SK-N-SH (cell line): ENCODE measurements at regions not wholly inside any gene's neighbourhood (a gene's known extent, or its start where the extent isn't known, plus 50 kb on each side); places are given as distances from the start of the nearest gene placed in this dataset.

Experiments used
- CTCF ChIA-PET: fragments of 300-600, 350-600 bp; formaldehyde crosslinking; extraction: SDS; loops from one replicate; lab custom pipeline; 2021; lab: Yijun Ruan, JAX
- POLR2A ChIA-PET: fragments of 350-600 bp; sonication (Branson Sonifier 250); formaldehyde crosslinking; extraction: SDS; loops from one replicate; lab custom pipeline; 2020; ENCODE audit warnings: antibody characterized with exemption, inconsistent platforms; lab: Yijun Ruan, JAX
- DNase-seq: peaks from one replicate; pipeline ENCODE4 v3.0.0; 2012
- H2AFZ ChIP-seq: fragments of 200-600 bp; sonication (generic); 2 replicates; pipeline ENCODE4 v1.8.1; 2016; ENCODE audit warnings: antibody characterized with exemption, mild to moderate bottlenecking, low read depth
- H3F3A ChIP-seq: fragments of 200-600 bp; sonication (generic); replicated peaks from 2 replicates; pipeline ENCODE3; 2016; ENCODE audit warnings: antibody characterized with exemption, mild to moderate bottlenecking; ENCODE audit not compliant: insufficient read depth
- H3K27ac ChIP-seq, 2 experiments: fragments of 200-500 bp in 1 of 2; fragments of 200-600 bp in 1 of 2; sonication (Bioruptor generic) in 1 of 2; sonication (generic), shearing (Covaris generic) in 1 of 2; 2 replicates each; pipeline versions ENCODE4 v1.5.1 to v1.6.1; 2014 to 2016; ENCODE audit warnings: low read depth in 2 of 2, inconsistent platforms in 1 of 2, low read length in 1 of 2, mild to moderate bottlenecking in 1 of 2, mixed read lengths in 1 of 2
- H3K27me3 ChIP-seq: fragments of 200-600 bp; sonication (generic), shearing (Covaris generic); 2 replicates; pipeline ENCODE4 v1.6.1; 2016; ENCODE audit warnings: mixed run types; ENCODE audit not compliant: insufficient read depth
- H3K36me3 ChIP-seq, 2 experiments: fragments of 200-500 bp in 1 of 2; fragments of 200-600 bp in 1 of 2; sonication (Bioruptor generic) in 1 of 2; sonication (generic) in 1 of 2; replicated peaks in 1 of 2; 2 replicates each; pipeline versions ENCODE3 to v1.5.1; 2014 to 2016; ENCODE audit warnings: low read length in 1 of 2, mild to moderate bottlenecking in 1 of 2; ENCODE audit not compliant: insufficient read depth in 2 of 2, control insufficient read depth in 1 of 2
- H3K4me1 ChIP-seq, 2 experiments: fragments of 200-500 bp in 1 of 2; fragments of 200-600 bp in 1 of 2; sonication (Bioruptor generic) in 1 of 2; sonication (generic), shearing (Covaris generic) in 1 of 2; 2 replicates each; pipeline versions ENCODE4 v1.5.1 to v1.6.1; 2014 to 2016; ENCODE audit warnings: low read depth in 1 of 2, low read length in 1 of 2, mixed run types in 1 of 2; ENCODE audit not compliant: insufficient read depth in 2 of 2, control insufficient read depth in 1 of 2
- H3K4me2 ChIP-seq: fragments of 200-600 bp; sonication (generic), shearing (Covaris generic); 2 replicates; pipeline ENCODE4 v1.6.1; 2017; ENCODE audit warnings: mixed run types
- H3K4me3 ChIP-seq, 2 experiments: fragments of 200-500 bp in 1 of 2; fragments of 200-600 bp in 1 of 2; sonication (Bioruptor generic) in 1 of 2; sonication (generic), shearing (Covaris generic) in 1 of 2; 2 replicates each; pipeline versions ENCODE4 v1.5.1 to v1.8.1; 2014 to 2016; ENCODE audit warnings: low read depth in 2 of 2, inconsistent platforms in 1 of 2, low read length in 1 of 2, mild to moderate bottlenecking in 1 of 2, mixed read lengths in 1 of 2, moderate library complexity in 1 of 2
- H3K79me2 ChIP-seq: fragments of 200-600 bp; sonication (generic); 2 replicates; pipeline ENCODE4 v1.8.1; 2017; ENCODE audit warnings: mild to moderate bottlenecking; ENCODE audit not compliant: insufficient read depth
- H3K9ac ChIP-seq: fragments of 200-600 bp; sonication (generic); 2 replicates; pipeline ENCODE4 v1.6.1; 2017; ENCODE audit warnings: mixed run types
- H3K9me2 ChIP-seq: fragments of 200-600 bp; sonication (generic); 2 replicates; pipeline ENCODE4 v1.6.1; 2017; ENCODE audit warnings: mixed run types
- H3K9me3 ChIP-seq: fragments of 200-600 bp; sonication (generic); 2 replicates; pipeline ENCODE4 v1.6.1; 2017; ENCODE audit warnings: mixed run types, mild to moderate bottlenecking, moderate library complexity
- H4K20me1 ChIP-seq: fragments of 200-600 bp; sonication (generic); 2 replicates; pipeline ENCODE4 v1.6.1; 2017; ENCODE audit warnings: mild to moderate bottlenecking, mixed run types; ENCODE audit not compliant: insufficient read depth
- CTCF ChIP-seq: fragments of 200-600 bp; sonication (generic); IDR thresholded peaks from 2 replicates; pipeline ENCODE4 v1.6.1; 2017; ENCODE audit warnings: antibody characterized with exemption, mild to moderate bottlenecking, moderate library complexity
- ELF1 ChIP-seq: IDR thresholded peaks from 2 replicates; pipeline ENCODE4 v1.4.0; 2012
- GABPA ChIP-seq: IDR thresholded peaks from 2 replicates; pipeline ENCODE4 v1.4.0; 2012; ENCODE audit warnings: low read depth, mild to moderate bottlenecking
- GATA2 ChIP-seq: sonication (generic); formaldehyde crosslinking; IDR thresholded peaks from 2 replicates; pipeline ENCODE4 v1.5.0; 2020; ENCODE audit warnings: mild to moderate bottlenecking, missing genetic modification reagents
- JUND ChIP-seq: IDR thresholded peaks from 2 replicates; pipeline ENCODE4 v1.4.0; 2012
- RAD21 ChIP-seq: IDR thresholded peaks from 2 replicates; pipeline ENCODE4 v1.6.1; 2012; ENCODE audit warnings: mild to moderate bottlenecking, low read length
- RCOR1 ChIP-seq: fragments of 150-350 bp; IDR thresholded peaks from 2 replicates; pipeline ENCODE4 v1.6.1; 2017; ENCODE audit warnings: antibody characterized with exemption, low read length
- RXRA ChIP-seq: IDR thresholded peaks from 2 replicates; pipeline ENCODE4 v1.4.0; 2012; ENCODE audit warnings: low read depth, mild to moderate bottlenecking, borderline replicate concordance
- YY1 ChIP-seq: IDR thresholded peaks from 2 replicates; pipeline ENCODE4 v1.4.0; 2012; ENCODE audit warnings: low read depth, mild to moderate bottlenecking
- ZBTB33 ChIP-seq: IDR thresholded peaks from 2 replicates; pipeline ENCODE4 v1.4.0; 2012; ENCODE audit warnings: low read depth, borderline replicate concordance
- WGBS: methylation state at CpG from one replicate; pipeline ENCODE4 v1.1.6; 2017; ENCODE audit warnings: low lambda C conversion rate; 5-methylcytosine and 5-hydroxymethylcytosine counted together

GRCh38 chr2:219961947-219962498 lies 334.6 kb downstream of the SLC4A3 start (continued):
- TF ChIP-seq ZBTB33 = no peak
- TF ChIP-seq ELF1 = no peak
- no peak for TF ChIP-seq GATA2
- TF ChIP-seq, all 33 proteins: peak for 0

GRCh38 chr2:219962801-219963200 lies 335.4 kb downstream of the SLC4A3 start:
- Histone ChIP-seq H3K79me2 (no peaks in the 10 kb centered on the region), H2AFZ (no peak overlapping the region), H3K4me2 (no peak overlapping the region), H3K9me2 (no peaks in the 10 kb centered on the region), H3K9ac (no peak overlapping the region), H3K9me3 (no peaks in the 10 kb centered on the region), H3K27ac (no peak overlapping the region), H3K36me3 (no peaks in the 10 kb centered on the region), H3K4me3 (no peak overlapping the region), H3F3A (no peaks in the 10 kb centered on the region), H3K4me1 (no peaks in the 10 kb centered on the region), H3K27me3 (no peaks in the 10 kb centered on the region), H4K20me1 (no peaks in the 10 kb centered on the region)
- POLR2A ChIA-PET = no interaction called here
- TF ChIP-seq JUND (no peak), YY1 (no peak), RAD21 (no peak), GABPA (no peak), ZBTB33 (no peak), RXRA (no peak), GATA2 (no peak), ELF1 (no peak), CTCF (no peak), RCOR1 (no peak)
- DNase-seq = no peak
- CTCF ChIA-PET = no interaction called here
- 5% methylated on average over 2 of the region's 2 CpGs for WGBS
